Activated T-cell treated with anti-CD3 and anti-CD28 coated beads for 48 hours (primary cell): ENCODE measurements at regions not wholly inside any gene's neighbourhood (a gene's known extent, or its start where the extent isn't known, plus 50 kb on each side); places are given as distances from the start of the nearest gene placed in this dataset.
"Not testable (repeated sequence)": the region's sequence is repeated elsewhere in the genome, so short reads cannot be mapped to it uniquely, and the experiment has no call there.

Experiments
- DNase-seq: peaks from one replicate; pipeline ENCODE4 v3.0.0-alpha.2; 2020; ENCODE audit warnings: low read depth

DNA sequence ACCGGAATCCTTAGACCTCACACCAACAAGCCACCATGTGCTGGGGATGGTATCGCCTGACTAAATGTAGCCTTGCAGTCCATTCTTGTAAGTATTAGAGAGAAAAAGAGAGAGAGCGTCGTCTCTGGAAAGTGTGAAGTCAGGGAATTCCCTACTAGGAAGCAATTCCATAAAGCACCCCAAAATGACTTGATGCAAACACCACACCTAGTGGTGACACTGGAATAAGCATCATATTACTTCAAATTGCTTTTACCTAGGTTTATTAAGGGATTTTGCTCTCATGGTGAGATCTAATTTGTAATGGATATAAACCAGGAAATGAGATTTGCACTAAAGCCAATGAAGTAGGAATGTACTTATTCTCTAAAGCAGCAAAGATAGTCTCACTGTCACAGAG, 111.4 kb upstream of the METTL9 start:
- DNase-seq = not testable (repeated sequence)

DNA sequence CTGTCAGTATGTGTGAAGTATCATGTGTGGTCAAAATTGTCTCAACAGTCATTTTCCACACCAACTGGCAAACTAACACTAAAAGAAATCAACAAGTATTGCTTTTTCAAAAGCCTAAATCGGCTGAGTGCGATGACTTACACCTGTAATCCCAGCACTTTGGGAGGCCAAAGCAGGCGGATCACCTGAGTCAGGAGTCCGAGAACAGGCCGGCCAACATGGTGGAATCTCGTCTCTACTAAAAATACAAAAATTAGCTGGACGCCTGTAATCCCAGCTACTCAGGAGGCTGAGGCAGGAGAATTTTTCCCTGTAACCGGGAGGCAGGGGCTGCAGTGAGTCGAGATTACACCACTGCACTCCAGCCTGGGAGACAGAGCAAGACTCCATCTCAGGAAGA, 100.3 kb upstream of the METTL9 start:
- not testable (repeated sequence) for DNase-seq

DNA sequence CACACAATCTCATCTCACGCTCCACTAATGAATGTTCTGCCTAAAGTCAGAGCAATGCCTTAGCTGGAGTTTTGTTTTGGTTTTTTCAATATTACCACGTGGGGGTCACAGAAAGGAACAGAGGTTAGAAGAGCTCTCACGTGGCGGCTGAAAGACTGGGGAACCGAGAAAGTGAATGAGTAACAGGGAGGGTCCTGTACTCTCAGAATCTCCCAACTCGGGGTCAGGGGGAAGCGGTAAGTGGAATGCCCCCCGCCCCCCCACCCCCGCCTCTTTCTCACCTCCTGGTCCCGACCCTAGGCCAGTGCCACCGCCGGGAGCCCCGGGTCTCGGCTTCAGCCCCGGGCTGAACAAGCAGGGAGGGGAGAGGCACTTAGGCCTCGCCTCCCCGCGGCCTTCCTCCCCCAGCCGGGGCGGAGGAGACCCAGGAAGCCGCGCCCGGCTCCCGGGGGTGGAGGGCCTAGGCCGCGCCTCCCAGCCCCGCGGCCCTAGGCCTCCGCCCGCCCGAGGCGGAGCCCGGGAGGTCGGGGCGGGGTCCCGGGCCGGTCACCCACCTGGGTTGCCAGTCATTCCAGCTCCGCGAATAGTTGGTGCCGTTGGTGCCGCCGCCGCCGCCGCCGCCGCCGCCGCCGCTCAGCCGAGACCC, 98.0 kb upstream of the METTL9 start:
- DNase-seq = peak; percentile 75

DNA sequence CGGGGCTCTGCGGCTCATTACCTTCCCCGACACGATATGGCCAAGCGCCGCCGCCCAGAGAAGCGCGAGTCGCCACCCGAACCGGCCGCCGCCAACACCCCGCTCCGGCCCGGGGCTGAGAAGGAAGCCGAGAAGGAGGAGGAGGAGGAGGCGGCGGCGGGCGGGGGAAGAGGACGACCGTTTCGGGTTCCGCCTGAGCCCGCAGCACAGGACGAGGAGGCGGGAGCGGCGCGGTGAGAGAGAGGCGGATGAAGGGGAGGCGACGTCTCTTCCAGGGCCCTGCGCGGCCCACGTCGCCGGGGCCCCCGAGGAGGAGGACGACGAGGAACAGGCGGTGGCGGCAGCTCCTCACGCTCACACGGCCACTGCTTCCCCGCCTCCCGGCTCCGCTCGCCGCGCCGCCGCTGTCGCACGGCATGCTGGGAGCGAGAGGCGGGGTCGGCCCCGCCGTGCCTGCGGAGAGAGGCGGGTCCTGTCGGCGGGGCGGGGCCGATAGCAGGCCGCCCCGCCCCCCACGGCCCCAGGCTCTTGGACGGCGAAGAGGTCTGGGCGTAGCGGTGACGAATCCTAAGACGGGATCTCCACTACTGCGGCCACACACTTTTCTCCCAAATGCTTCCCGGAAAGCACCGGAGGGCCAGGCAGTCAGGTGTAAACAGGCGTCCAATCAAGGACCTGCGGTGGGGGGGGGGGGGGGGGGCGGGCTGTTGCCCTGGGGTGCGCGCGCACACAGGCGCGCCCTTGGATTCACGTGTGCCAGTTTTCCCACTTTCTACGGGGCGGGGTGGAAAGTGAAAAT, 97.3 kb upstream of the METTL9 start:
- DNase-seq = peak; percentile 92

DNA sequence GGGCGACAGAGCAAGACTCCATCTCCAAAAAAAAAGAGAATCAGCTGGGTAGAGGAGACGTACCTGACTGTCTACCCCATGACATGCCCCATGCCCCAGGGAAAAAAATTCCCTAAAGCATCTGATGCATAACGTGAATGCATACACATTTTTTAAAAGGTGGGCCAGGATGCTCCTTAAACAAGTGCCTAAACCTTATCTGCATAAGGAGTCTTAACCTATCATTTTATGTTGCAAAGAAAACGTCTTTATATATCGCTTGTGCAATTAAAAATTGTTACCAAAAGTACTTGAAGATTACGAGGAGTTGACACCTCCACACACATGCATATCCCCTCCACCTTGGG, 95.8 kb upstream of the METTL9 start:
- not testable (repeated sequence) for DNase-seq

DNA sequence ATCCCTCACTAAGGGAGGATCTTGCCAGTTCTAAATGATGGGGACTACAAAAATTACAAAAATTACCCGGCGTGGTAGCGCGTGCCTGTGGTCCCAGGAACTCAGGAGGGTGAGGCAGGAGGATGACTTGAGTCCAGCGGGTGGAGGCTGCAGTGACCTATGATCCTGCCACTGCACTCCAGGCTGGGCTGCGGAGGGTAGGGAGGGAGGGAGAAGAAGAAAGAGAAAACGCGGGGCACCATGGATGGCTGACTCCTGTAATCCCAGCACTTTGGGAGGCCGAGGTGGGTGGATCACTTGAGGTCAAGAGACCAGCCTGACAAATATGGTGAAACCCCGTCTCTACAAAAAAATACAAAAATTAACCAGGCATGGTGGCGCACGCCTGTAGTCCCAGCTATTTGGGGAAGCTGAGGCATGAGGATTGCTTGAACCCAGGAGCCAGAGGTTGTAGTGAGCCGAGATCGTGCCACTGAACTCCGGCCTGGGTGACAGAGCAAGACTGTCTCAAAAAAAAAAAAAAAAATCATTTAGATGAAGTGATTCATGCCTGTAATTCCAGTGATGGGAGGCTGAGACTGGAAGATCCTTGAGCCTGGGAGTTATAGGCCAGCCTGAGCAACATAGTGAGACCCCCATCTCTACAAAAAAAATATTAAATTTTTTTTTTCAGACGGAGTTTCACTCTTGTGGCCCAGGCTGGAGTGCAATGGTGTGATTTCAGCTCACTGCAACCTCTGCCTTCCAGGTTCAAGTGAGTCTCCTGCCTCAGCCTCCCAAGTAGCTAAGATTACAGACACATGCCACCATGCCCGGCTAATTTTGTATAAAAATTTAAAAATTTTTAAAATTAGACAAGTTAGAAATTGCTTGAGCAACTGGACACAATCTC, 95.2 kb upstream of the METTL9 start:
- not testable (repeated sequence) for DNase-seq

DNA sequence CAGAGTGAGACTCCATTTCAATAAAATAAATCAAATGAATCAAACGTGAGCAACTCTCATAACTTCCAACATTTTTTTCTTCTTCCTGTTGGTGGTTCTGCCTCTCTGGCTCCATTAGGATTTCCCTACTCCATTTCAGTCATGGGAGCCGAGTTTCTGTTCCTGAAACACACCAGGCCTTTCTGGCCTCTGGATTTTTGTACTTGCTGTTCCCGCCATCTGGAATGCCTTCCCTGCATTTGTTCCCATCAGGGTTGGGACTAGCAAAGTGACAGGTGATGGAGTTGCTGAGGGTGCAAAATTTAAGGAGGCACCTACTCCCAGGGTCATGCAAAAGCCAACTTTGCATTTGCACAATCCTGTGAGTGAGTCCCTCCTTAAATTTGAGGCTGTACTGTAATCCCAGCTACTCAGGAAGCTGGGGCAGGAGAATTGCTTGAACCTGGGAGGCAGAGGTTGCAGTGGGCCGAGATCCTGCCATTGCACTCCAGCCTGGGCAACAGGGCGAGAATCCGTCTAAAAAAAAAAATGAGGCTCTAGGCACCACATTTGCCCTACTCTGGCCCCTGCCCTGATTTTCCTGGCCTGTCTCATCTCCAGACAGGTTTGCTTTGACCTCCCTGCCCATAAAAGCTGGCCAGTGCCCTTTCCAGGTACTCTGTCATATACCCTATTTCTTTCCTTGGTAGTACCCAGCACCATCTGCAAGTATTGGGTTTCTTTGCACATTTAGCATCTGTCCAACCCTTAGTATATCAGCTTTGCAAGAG, 93.4 kb upstream of the METTL9 start:
- not testable (repeated sequence) for DNase-seq

DNA sequence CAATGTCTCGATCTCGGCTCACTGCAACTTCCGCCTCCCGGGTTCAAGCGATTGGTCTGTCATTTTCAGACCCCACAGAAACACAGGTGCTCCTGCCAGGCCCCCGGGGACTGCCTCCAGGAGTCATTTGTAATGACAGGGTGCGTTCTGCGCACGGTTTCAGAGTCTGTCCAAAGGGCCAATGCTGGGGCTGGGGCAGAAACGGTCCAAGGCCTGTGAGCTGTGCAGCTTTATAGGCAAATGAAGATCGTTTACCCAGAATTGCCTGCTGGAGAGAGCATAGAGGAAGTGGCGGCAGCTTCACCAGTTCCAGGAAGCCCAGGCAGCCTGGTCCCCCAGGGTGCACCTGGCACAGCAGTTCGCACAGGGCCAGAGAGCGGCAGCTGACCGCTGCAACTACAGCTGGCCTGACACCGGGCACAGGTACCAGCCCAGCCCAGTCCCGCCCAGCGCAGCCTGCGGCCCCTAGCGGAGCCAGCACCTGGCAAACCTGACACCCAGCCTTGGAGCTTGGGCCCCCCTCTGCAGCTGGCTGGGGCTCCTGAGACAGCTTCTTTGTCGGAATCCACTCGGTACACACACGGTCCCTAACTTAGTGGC, 92.4 kb upstream of the METTL9 start:
- peak; percentile 41 for DNase-seq

DNA sequence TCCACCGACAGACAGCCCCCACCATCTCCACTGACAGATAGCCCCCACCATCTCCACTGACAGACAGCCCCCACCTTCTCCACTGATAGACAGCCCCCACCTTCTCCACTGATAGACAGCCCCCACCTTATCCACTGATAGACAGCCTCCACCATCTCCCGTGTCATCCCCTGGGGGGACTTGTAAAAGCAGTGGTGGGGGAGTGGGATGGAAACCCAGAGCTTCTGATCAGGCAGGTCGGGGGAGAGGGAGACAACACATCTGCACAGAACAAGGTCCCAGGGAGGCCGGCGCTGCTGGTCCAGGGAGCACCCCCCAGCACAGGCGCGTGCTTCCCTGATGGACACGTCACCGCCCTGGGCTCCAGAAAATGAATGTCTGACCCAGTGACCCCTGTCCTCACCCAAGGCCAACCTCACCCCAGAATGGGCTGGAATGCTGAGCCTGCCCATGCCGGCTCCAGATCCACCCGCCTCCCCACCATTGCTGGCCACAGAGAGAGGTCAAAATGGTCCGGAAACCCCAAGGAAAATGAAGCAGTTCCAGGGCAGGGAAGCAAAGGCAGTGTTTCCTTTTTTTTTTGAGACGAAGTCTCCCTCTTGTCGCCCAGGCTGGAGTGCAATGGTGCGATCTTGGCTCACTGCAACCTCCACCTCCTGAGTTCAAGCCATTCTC, 91.6 kb upstream of the METTL9 start:
- DNase-seq = not testable (repeated sequence)

DNA sequence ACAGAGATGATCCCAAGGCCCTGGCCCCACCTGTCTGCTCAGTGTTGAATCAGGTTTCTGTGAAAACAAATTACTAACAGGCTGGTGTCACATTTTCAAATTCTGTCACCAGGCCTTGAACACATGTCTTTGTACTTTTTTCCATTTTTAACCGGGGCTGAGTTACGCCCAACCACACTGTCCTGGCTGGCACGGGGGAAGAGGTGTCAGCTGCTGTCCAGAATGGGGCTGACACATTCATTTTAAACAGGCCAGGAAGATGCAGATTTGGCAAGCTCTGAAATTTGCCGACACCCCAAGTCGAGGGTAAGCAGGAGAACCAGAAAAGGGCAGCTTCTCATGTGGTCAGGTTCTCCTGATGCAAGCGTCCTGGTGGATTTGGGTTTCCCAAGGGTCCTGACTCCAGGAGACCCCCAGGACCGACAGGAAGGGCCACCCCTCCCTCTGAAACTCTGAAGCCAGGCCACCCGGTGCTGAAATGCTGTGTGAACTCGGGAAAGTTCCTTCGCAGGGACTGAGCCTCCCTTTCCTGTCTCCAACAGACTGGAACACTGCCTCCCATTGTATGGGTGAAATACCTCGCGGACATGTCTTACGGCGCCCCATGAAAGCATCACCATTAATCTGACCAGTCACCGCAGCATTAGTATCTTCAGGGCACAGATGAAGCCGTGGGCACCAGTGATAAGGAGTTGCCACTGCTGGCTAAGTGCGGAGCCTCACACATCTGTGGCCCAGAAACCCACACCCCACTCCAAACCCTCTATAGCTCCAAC, 90.5 kb upstream of the METTL9 start:
- DNase-seq = not testable (repeated sequence)

DNA sequence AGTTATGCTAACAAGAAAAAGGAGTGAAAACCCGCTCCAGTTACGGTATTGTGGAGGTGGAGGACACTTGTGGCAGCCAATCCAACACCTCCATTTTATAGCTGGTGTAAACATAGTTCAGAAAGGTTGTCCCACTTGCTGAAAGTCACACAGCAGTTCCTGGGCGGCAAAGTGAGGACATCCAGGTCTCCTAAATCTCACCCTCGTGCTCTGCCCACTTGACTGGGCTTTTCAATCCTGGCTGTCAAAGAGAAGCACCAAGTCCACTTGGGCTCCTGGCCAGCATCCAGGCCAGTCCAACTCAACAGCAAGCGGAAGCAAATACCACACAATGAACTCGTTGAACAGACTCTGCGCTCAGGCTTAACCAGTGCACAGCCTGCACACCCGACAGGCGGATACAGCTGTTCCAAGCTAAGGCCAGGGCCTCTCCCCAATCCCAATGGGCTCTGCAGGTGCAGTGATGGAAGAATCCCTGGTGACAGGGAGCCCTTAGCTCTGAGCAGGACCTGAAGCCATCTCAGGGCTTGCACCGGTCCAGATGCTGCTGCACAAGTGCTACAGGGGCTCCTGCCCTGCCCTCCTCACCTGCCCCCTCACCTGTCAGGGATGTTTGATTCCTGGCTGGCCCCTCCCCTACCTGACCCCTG, 89.8 kb upstream of the METTL9 start:
- not testable (repeated sequence) for DNase-seq

DNA sequence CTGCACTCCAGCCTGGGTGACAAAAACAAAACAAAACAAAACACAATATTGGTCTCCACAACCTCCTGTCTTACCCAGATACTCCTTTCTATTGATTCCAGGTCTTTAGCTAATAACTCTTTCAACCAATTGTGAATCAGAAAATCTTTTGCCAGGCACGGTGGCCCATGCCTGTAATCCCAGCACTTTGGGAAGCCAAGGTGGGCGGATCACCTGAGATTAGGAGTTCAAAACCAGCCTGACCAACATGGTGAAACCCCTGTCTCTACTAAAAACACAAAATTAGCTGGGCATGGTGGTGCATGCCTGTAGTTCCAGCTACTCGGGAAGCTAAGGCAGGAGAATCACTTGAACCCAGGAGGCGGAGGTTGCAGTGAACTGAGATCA, 88.5 kb upstream of the METTL9 start:
- DNase-seq = not testable (repeated sequence)

DNA sequence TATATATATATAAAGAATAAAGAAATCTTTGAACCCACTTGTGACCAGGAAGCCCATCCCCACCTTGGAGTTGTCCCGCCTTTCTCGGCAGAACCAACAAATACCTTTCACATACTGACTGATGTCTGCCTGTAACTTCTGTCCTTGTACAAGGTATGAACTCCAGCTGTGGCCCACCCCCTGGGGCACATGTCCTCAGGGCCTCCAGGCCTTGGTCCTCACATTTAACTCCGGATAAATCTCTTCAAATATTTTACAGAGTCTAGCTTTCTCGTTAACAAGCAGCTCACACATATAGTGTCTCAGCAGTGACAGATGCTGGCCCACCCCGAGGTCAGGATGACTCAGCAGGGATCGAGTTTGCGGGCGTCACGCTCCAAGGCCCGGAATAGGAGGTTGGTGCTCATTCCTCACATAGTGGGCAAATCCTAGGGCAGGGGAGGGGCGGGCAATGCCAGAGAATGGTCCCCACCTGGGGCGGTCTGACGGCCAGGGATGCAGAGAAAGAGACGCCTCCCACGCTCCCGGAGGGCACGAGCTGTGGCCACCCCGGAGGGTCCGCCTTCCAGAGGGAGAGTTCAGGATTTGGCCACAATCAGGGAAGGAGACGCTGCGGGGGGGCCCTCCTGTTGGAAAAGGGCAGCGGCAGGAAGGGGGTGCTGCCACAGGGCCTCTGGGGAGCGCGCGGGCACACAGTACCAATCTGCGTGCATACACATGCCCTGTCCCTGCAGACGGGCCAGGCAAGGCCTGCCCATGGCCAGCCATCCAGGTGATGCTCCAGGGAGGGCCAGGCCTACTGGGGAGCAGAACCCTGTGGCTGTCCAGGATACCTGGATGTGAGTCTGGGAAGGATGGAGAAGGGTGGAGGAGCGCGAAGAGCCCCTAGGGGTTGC, 87.8 kb upstream of the METTL9 start:
- DNase-seq = not testable (repeated sequence)

DNA sequence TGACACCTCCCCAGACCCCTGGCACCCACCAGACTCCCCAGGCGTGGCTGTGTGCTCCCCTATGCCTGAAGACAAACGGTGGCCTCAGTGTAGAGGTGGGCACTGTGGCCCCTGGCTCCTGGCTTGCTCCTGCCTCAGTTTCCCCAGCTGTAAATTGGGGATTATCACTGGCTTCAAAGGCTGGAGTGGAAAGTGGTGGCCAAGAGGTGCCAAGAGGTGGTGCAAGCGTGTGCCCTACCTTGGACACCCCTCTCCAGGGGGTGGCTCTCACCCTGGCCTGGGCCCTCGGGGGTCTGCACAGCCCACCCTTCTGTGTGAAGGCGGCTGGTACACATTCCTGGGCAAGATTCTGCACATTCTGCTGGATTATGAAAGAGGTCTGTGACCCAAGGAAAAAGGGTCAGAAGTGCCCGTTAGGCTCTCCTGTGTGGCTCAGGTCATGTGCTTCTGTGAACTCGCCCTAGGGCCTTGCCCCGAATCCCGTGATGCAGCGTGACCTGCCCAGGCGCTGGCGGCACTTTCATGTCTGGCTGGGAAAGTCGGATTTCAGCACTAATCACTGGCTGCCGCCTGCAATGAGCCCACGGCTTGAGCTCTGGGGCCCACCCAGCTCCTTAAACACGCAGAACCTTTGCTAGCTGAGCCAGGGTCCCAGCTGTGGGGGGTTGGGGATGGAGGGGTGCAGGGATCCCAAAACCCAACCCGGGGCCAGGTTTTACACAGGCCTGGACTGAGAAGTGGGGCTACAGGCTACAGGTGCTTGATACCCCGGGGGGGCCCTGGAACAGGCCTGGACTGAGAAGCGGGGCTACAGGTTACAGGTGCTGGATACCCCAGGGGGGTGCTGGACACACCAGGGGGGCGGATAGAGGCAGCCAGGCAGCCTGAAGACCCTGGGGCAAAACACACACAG, 86.8 kb upstream of the METTL9 start:
- DNase-seq = not testable (repeated sequence)

DNA sequence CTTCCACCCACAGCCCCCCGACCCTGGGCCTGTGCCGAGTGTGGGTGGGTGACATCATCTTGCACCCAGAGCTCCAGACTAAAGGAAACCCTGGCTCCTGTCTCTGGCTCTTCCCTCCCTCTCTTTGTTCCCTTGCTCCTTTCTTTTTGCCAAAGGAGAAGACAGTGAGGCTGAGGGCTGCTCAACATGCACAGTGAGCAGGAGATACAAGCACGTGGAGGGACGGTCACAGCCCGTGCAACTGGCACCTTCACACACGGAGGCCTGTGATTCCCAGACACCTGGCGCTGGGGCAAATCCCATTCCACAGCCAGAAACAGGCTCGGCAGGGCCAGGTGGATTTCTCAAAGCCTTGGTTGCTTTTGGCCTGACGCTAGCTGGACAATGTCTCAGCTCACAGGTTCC, 86.0 kb upstream of the METTL9 start:
- not testable (repeated sequence) for DNase-seq

DNA sequence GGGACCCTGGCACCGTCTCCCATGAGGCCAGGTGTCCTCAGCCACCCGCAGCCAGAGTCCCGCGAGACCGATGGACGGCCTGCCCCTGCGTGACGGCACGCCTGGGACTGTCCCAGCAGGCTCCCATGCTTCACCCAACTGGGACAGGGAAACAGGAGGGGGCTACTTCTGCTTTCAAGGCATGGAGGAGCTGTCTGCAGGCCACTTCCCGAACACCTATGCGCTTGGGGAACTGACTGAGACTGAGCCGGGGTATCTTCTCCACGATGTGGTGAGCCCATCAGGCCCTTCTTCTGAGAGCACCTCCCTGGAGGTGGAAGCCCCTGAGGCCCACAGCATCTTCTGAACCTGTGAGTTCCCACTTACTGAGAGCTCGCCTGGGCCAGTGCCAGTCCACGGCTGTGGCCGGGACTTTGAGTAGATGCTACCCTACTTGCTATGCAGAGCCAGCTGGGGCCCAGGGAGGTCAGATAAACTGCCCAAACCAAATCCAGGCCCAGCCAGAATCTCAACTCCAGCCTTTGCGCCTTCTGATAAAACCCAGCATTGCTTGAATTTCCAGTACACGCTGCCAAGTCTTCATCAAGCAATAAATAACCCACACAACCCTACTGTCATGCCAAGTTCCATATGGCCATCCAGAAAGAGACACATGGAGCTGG, 85.4 kb upstream of the METTL9 start:
- DNase-seq = not testable (repeated sequence)

DNA sequence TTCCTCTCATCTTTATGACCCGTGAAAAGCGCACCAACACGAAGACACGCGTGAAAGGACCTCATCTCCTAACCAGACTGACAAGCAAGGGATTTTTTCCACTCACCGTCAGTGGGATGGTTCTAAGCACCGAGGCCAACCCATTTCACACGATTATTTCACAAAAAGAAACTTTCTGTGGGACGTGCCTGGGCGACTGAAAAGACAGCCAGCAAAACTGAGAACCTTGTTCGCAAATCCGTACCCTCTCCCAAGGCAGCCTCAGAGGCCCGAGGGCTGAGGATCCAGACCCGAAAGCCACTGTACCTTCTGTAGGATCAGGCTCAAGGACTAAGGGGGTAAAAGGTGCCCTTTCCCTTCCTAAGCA, 84.9 kb upstream of the METTL9 start:
- DNase-seq = not testable (repeated sequence)
